ENCODE measurements at regions not wholly inside any gene's neighbourhood (a gene's known extent, or its start where the extent isn't known, plus 50 kb on each side); places are given as distances from the start of the nearest gene placed in this dataset.

GRCh38 chr11:37050311-37050710 lies 452.3 kb upstream of the RAG2 start:
- H3K27me3 ChIP-seq (ENCODE audit: insufficient read depth, low read length) = no peaks in the 10 kb centered on the region
- RAD21 ChIA-PET (ENCODE audit: low non-redundant PET in 1 of 2, low total read pairs in 2 of 2, uncharacterized antibody in 2 of 2, unreplicated experiment in 2 of 2) = no interaction called here
- DNase-seq (ENCODE audit: low read depth, low spot score) (no peak), ATAC-seq (no peak)
- intact Hi-C loops (cut with micrococcal nuclease) = no loop called here
- H2AFZ ChIP-seq (ENCODE audit: low read depth, low read length, poor library complexity, severe bottlenecking) = no peak overlapping the region
- no peaks in the 10 kb centered on the region for H3K79me2 ChIP-seq (ENCODE audit: insufficient read depth, low read length)
- no TSS peak for BruUV-seq (replicated peaks)
- POLR2A ChIA-PET = no interaction called here
- no peaks in the 10 kb centered on the region for H3K36me3 ChIP-seq (ENCODE audit: control insufficient read depth in 1 of 2, insufficient read depth in 2 of 2, low read length in 2 of 2)
- H3K9me3 ChIP-seq (ENCODE audit: control insufficient read depth in 1 of 2, insufficient read depth in 1 of 2, low read depth in 1 of 2, low read length in 2 of 2) = peaks cover 10 to 20% of the 10 kb centered on the region in 2 experiments; a peak in 2 of 4 replicates
- no peaks in the 10 kb centered on the region for H3K4me1 ChIP-seq (ENCODE audit: control insufficient read depth in 1 of 2, insufficient read depth in 2 of 2, low read length in 2 of 2)
- TF ChIP-seq ZFX (IDR thresholded peaks at IDR 0.05) (no peak), TCF7L2 (IDR thresholded peaks at IDR 0.05; ENCODE audit: borderline replicate concordance, extremely low read depth, insufficient read depth, insufficient read length) (no peak), ELF1 (IDR thresholded peaks at IDR 0.05; ENCODE audit: borderline replicate concordance, low read depth) (no peak), RAD21 (IDR thresholded peaks at IDR 0.05; ENCODE audit: low read depth) (no peak), SRF (IDR thresholded peaks at IDR 0.05; ENCODE audit: low read depth) (no peak), ATF3 (IDR thresholded peaks at IDR 0.05) (no peak), ZBTB33 (IDR thresholded peaks at IDR 0.05; ENCODE audit: extremely low read depth, insufficient replicate concordance, low read length) (no peak)
- H3K27ac ChIP-seq (ENCODE audit: low read depth, low read length) = no peak overlapping the region
- H3K4me2 ChIP-seq (ENCODE audit: low read length) = no peak overlapping the region
- no peak overlapping the region for H3K9ac ChIP-seq (ENCODE audit: low read length)
- H3K9me2 ChIP-seq (ENCODE audit: insufficient read depth) = no peaks in the 10 kb centered on the region
- CTCF ChIA-PET = no interaction called here
- no peak overlapping the region for H3K4me3 ChIP-seq (replicated peaks in 1 of 2; ENCODE audit: low read depth in 1 of 2, low read length in 2 of 2)
- no peaks in the 10 kb centered on the region for H4K20me1 ChIP-seq (ENCODE audit: insufficient read depth)

DNA sequence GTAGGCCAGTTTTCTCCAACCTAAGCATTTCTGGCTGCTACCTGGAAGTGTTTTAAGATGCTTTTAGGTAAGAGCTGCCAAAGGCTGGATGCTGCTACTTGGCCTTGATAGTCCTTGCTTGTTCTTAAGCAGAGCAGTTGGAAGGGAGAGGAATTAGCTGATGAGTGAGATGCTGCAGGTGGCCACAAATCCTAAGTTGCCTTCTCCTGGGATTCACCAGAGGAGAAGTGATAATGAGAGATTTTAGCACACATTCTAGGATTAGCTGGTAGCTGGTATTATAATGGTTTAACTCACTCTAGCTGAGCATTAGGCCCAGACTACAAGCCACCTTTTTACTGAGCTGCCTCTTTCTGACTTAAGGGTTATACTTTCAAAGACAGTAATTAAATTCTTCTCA lies 442.9 kb upstream of the RAG2 start:
- Histone ChIP-seq H2AFZ (ENCODE audit: low read depth, low read length, poor library complexity, severe bottlenecking) (no peak overlapping the region), H3K4me2 (ENCODE audit: low read length) (no peak overlapping the region), H3K27me3 (ENCODE audit: insufficient read depth, low read length) (no peaks in the 10 kb centered on the region), H3K36me3 (ENCODE audit: control insufficient read depth in 1 of 2, insufficient read depth in 2 of 2, low read length in 2 of 2) (no peaks in the 10 kb centered on the region), H4K20me1 (ENCODE audit: insufficient read depth) (no peaks in the 10 kb centered on the region), H3K9me3 (ENCODE audit: control insufficient read depth in 1 of 2, insufficient read depth in 1 of 2, low read depth in 1 of 2, low read length in 2 of 2) (peaks cover 0 to 16% of the 10 kb centered on the region in 2 experiments; a peak in 2 of 4 replicates), H3K4me1 (ENCODE audit: control insufficient read depth in 1 of 2, insufficient read depth in 2 of 2, low read length in 2 of 2) (no peaks in the 10 kb centered on the region), H3K9me2 (ENCODE audit: insufficient read depth) (no peaks in the 10 kb centered on the region), H3K79me2 (ENCODE audit: insufficient read depth, low read length) (no peaks in the 10 kb centered on the region), H3K9ac (ENCODE audit: low read length) (no peak overlapping the region), H3K4me3 (replicated peaks in 1 of 2; ENCODE audit: low read depth in 1 of 2, low read length in 2 of 2) (no peak overlapping the region), H3K27ac (ENCODE audit: low read depth, low read length) (no peak overlapping the region)
- no peak for ATAC-seq
- BruUV-seq (replicated peaks) = no TSS peak
- ChIA-PET RAD21 (ENCODE audit: low non-redundant PET in 1 of 2, low total read pairs in 2 of 2, uncharacterized antibody in 2 of 2, unreplicated experiment in 2 of 2) (no interaction called here), POLR2A (no interaction called here), CTCF (no interaction called here)
- DNase-seq (ENCODE audit: low read depth, low spot score) = no peak
- intact Hi-C loops (cut with micrococcal nuclease) = no loop called here
- TF ChIP-seq ATF3 (IDR thresholded peaks at IDR 0.05) = no peak
- no peak for TF ChIP-seq CBX3 (IDR thresholded peaks at IDR 0.05; ENCODE audit: low read depth)
- TF ChIP-seq ZNF274 (IDR thresholded peaks at IDR 0.05; ENCODE audit: low read depth, low read length) = no peak
- TF ChIP-seq SIN3A (IDR thresholded peaks at IDR 0.05; ENCODE audit: low read depth) = no peak
- no peak for TF ChIP-seq REST (IDR thresholded peaks at IDR 0.05; ENCODE audit: low read depth)
- no peak for TF ChIP-seq SRF (IDR thresholded peaks at IDR 0.05; ENCODE audit: low read depth)
- no peak for TF ChIP-seq YY1 (IDR thresholded peaks at IDR 0.05; ENCODE audit: extremely low read depth, insufficient replicate concordance, low read depth, low read length)
- TF ChIP-seq TCF7L2 (IDR thresholded peaks at IDR 0.05; ENCODE audit: borderline replicate concordance, extremely low read depth, insufficient read depth, insufficient read length) = no peak
- no peak for TF ChIP-seq ELF1 (IDR thresholded peaks at IDR 0.05; ENCODE audit: borderline replicate concordance, low read depth)
